H7 (cell line): ENCODE measurements at regions not wholly inside any gene's neighbourhood (a gene's known extent, or its start where the extent isn't known, plus 50 kb on each side); places are given as distances from the start of the nearest gene placed in this dataset.

Source experiments
- DNase-seq: peaks from one replicate; pipeline ENCODE4 v3.0.0; 2012
- H3K27me3 ChIP-seq: 2 replicates; pipeline ENCODE4 v1.6.0; 2011; ENCODE audit warnings: mild to moderate bottlenecking, low read length; ENCODE audit not compliant: control insufficient read depth, insufficient read depth
- H3K36me3 ChIP-seq: replicated peaks from 2 replicates; pipeline ENCODE4 v1.5.1; 2011; ENCODE audit warnings: low read length; ENCODE audit not compliant: control insufficient read depth, insufficient read depth
- H3K4me3 ChIP-seq: 2 replicates; pipeline ENCODE4 v1.5.1; 2011; ENCODE audit warnings: low read depth, mild to moderate bottlenecking, control low read depth, low read length, moderate library complexity; ENCODE audit not compliant: insufficient read depth

GRCh38 chr1:42043182-42043581, 110.0 kb upstream of the GUCA2B start:
- no peak overlapping the region for H3K4me3 ChIP-seq
- H3K36me3 ChIP-seq, result no peaks in the 10 kb centered on the region
- no peak for DNase-seq
- no peaks in the 10 kb centered on the region; the same call in 1 of the 2 replicates for H3K27me3 ChIP-seq

- no peak for DNase-seq
- Histone ChIP-seq H3K4me3 (no peak overlapping the region), H3K27me3 (peaks cover 2% of the 10 kb centered on the region; the same call in 1 of the 2 replicates), H3K36me3 (no peaks in the 10 kb centered on the region)
These were observed 112.2 kb upstream of the GUCA2B start for GRCh38 chr1:42041031-42041430.

- DNase-seq, result no peak
- Histone ChIP-seq H3K4me3 (no peak overlapping the region), H3K36me3 (no peaks in the 10 kb centered on the region), H3K27me3 (peaks cover 2% of the 10 kb centered on the region; the same call in 1 of the 2 replicates)
These were observed 113.1 kb upstream of the GUCA2B start for GRCh38 chr1:42040159-42040558.

GRCh38 chr1:42038261-42038660, 114.9 kb upstream of the GUCA2B start:
- no peaks in the 10 kb centered on the region for H3K36me3 ChIP-seq
- no peak overlapping the region for H3K4me3 ChIP-seq
- peaks cover 14% of the 10 kb centered on the region for H3K27me3 ChIP-seq
- no peak for DNase-seq

- Histone ChIP-seq H3K36me3 (no peaks in the 10 kb centered on the region), H3K27me3 (peaks cover 14% of the 10 kb centered on the region), H3K4me3 (no peak overlapping the region)
- no peak for DNase-seq
These were observed 115.6 kb upstream of the GUCA2B start for GRCh38 chr1:42037586-42037985.

- Histone ChIP-seq H3K36me3 (no peaks in the 10 kb centered on the region), H3K4me3 (no peak overlapping the region), H3K27me3 (peaks cover 14% of the 10 kb centered on the region)
- DNase-seq, result no peak
These were observed 116.0 kb upstream of the GUCA2B start for GRCh38 chr1:42037161-42037560.

GRCh38 chr1:42035830-42036604, 117.2 kb upstream of the GUCA2B start:
- Histone ChIP-seq H3K4me3 (peak overlapping the region; percentile 78), H3K36me3 (no peaks in the 10 kb centered on the region), H3K27me3 (peaks cover 14% of the 10 kb centered on the region)
- peak; percentile 98 for DNase-seq

- peak overlapping the region; percentile 78 for H3K4me3 ChIP-seq
- no peaks in the 10 kb centered on the region for H3K36me3 ChIP-seq
- H3K27me3 ChIP-seq, result peaks cover 14% of the 10 kb centered on the region
- DNase-seq, result peak; percentile 95
These were observed 116.6 kb upstream of the HIVEP3 start for GRCh38 chr1:42035205-42035829.

- Histone ChIP-seq H3K36me3 (no peaks in the 10 kb centered on the region), H3K27me3 (peaks cover 14% of the 10 kb centered on the region), H3K4me3 (no peak overlapping the region)
- no peak for DNase-seq
These were observed 115.7 kb upstream of the HIVEP3 start for GRCh38 chr1:42034426-42034825.

- no peak overlapping the region for H3K4me3 ChIP-seq
- no peak for DNase-seq
- H3K36me3 ChIP-seq, result no peaks in the 10 kb centered on the region
- peaks cover 14% of the 10 kb centered on the region for H3K27me3 ChIP-seq
These were observed 114.9 kb upstream of the HIVEP3 start for GRCh38 chr1:42033629-42034028.

- H3K4me3 ChIP-seq, result no peak overlapping the region
- no peaks in the 10 kb centered on the region for H3K27me3 ChIP-seq
- H3K36me3 ChIP-seq, result no peaks in the 10 kb centered on the region
- no peak for DNase-seq
These were observed 99.0 kb upstream of the HIVEP3 start for GRCh38 chr1:42017730-42018129.

GRCh38 chr1:42017259-42017658, 98.5 kb upstream of the HIVEP3 start:
- Histone ChIP-seq H3K4me3 (no peak overlapping the region), H3K27me3 (no peaks in the 10 kb centered on the region), H3K36me3 (no peaks in the 10 kb centered on the region)
- no peak for DNase-seq

- Histone ChIP-seq H3K27me3 (no peaks in the 10 kb centered on the region), H3K4me3 (no peak overlapping the region), H3K36me3 (no peaks in the 10 kb centered on the region)
- no peak for DNase-seq
These were observed 96.1 kb upstream of the HIVEP3 start for GRCh38 chr1:42014823-42015222.

- H3K27me3 ChIP-seq, result no peaks in the 10 kb centered on the region
- no peaks in the 10 kb centered on the region for H3K36me3 ChIP-seq
- no peak overlapping the region for H3K4me3 ChIP-seq
- DNase-seq, result no peak
These were observed 95.3 kb upstream of the HIVEP3 start for GRCh38 chr1:42013881-42014470.

GRCh38 chr1:42012852-42013251, 94.1 kb upstream of the HIVEP3 start:
- Histone ChIP-seq H3K27me3 (no peaks in the 10 kb centered on the region), H3K4me3 (no peak overlapping the region), H3K36me3 (no peaks in the 10 kb centered on the region)
- no peak for DNase-seq
